ENCODE measurements at regions not wholly inside any gene's neighbourhood (a gene's known extent, or its start where the extent isn't known, plus 50 kb on each side); places are given as distances from the start of the nearest gene placed in this dataset.

DNA sequence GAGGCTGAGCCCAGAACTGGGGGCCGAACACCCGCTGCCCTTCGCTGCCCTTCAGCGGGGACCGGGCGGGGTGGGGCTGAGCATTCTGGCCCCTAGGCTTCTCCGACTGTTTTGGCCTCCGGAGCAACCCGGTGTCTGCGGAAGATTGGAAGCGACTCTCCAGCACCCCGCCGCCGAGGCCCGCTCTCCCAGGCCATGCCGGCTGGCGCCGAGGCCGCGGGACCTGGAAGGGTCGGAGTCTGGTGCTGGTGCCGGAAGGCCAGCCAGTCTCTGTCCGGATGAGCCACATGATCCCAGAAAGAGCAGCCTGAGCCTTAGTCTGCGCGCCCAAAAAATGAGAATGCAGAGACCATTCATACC is 272.0 kb downstream of the FOXD2 start:
- TF ChIP-seq, protein P1, sequence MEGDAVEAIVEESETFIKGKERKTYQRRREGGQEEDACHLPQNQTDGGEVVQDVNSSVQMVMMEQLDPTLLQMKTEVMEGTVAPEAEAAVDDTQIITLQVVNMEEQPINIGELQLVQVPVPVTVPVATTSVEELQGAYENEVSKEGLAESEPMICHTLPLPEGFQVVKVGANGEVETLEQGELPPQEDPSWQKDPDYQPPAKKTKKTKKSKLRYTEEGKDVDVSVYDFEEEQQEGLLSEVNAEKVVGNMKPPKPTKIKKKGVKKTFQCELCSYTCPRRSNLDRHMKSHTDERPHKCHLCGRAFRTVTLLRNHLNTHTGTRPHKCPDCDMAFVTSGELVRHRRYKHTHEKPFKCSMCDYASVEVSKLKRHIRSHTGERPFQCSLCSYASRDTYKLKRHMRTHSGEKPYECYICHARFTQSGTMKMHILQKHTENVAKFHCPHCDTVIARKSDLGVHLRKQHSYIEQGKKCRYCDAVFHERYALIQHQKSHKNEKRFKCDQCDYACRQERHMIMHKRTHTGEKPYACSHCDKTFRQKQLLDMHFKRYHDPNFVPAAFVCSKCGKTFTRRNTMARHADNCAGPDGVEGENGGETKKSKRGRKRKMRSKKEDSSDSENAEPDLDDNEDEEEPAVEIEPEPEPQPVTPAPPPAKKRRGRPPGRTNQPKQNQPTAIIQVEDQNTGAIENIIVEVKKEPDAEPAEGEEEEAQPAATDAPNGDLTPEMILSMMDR (conservative IDR thresholded peaks at IDR 0.05; ENCODE audit: low read depth, low read length): no peak
- no peak for TF ChIP-seq EZH2 (IDR thresholded peaks at IDR 0.05; ENCODE audit: low read length, unreplicated experiment)
